HFFc6 (cell line): ENCODE measurements at regions not wholly inside any gene's neighbourhood (a gene's known extent, or its start where the extent isn't known, plus 50 kb on each side); places are given as distances from the start of the nearest gene placed in this dataset.

ENCODE experiments used
- DNase-seq: peaks from one replicate; pipeline ENCODE4 v3.0.0-alpha.2; 2018
- H3K27ac Mint-ChIP-seq: 2 replicates; pipeline ENCODE4 v1.8.0; 2020; ENCODE audit warnings: mild to moderate bottlenecking, mixed read lengths
- H3K27me3 Mint-ChIP-seq: 2 replicates; pipeline ENCODE4 v1.8.0; 2021; ENCODE audit warnings: mild to moderate bottlenecking, moderate library complexity, mixed read lengths; ENCODE audit not compliant: insufficient read depth
- H3K36me3 Mint-ChIP-seq: 2 replicates; pipeline ENCODE4 v1.8.0; 2021; ENCODE audit warnings: low read depth, mixed read lengths
- H3K4me1 Mint-ChIP-seq: 2 replicates; pipeline ENCODE4 v1.8.0; 2020; ENCODE audit warnings: low read depth, mixed read lengths
- H3K4me3 Mint-ChIP-seq: 2 replicates; pipeline ENCODE4 v1.8.0; 2020; ENCODE audit warnings: mild to moderate bottlenecking, moderate library complexity, mixed read lengths
- H3K9me3 Mint-ChIP-seq: 2 replicates; pipeline ENCODE4 v1.8.0; 2020; ENCODE audit warnings: mild to moderate bottlenecking, mixed read lengths
- TF ChIP-seq, protein P1 (sequence below): fragments of 200-600 bp; sonication (generic); IDR thresholded peaks from 2 replicates; pipeline ENCODE4 v1.5.0; 2021; ENCODE audit warnings: antibody characterized with exemption, mild to moderate bottlenecking

DNA sequence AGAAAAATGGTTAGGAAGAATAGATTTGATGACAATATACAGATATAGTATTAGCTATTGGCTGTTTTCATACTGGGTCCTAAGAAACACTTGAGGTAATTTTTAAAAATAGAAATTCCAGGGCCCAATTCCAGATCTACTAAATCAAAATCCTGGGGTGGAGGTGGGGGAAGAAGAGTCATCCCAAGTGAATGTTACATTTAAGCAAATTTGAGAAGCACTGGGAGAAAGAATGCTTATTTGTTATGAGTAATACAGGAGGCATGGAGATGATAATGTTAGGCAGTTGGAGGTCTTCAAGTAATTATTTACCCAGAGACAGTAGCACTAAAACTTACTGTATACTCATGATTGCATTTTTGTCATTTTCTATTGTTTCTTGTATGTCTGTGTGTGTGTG lies 93.0 kb upstream of the DAB2 start:
- peaks cover 9% of the 10 kb centered on the region; the same call in 1 of the 2 replicates for H3K36me3 Mint-ChIP-seq
- peak; percentile 89 for DNase-seq
- H3K27me3 Mint-ChIP-seq: peaks cover 1% of the 10 kb centered on the region; the same call in 1 of the 2 replicates
- TF ChIP-seq, protein P1, sequence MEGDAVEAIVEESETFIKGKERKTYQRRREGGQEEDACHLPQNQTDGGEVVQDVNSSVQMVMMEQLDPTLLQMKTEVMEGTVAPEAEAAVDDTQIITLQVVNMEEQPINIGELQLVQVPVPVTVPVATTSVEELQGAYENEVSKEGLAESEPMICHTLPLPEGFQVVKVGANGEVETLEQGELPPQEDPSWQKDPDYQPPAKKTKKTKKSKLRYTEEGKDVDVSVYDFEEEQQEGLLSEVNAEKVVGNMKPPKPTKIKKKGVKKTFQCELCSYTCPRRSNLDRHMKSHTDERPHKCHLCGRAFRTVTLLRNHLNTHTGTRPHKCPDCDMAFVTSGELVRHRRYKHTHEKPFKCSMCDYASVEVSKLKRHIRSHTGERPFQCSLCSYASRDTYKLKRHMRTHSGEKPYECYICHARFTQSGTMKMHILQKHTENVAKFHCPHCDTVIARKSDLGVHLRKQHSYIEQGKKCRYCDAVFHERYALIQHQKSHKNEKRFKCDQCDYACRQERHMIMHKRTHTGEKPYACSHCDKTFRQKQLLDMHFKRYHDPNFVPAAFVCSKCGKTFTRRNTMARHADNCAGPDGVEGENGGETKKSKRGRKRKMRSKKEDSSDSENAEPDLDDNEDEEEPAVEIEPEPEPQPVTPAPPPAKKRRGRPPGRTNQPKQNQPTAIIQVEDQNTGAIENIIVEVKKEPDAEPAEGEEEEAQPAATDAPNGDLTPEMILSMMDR: no peak
- H3K4me1 Mint-ChIP-seq: peaks cover 86% of the 10 kb centered on the region
- H3K27ac Mint-ChIP-seq: peak overlapping the region; percentile 76
- peak overlapping the region; percentile 22 for H3K4me3 Mint-ChIP-seq
- H3K9me3 Mint-ChIP-seq: no peaks in the 10 kb centered on the region

DNA sequence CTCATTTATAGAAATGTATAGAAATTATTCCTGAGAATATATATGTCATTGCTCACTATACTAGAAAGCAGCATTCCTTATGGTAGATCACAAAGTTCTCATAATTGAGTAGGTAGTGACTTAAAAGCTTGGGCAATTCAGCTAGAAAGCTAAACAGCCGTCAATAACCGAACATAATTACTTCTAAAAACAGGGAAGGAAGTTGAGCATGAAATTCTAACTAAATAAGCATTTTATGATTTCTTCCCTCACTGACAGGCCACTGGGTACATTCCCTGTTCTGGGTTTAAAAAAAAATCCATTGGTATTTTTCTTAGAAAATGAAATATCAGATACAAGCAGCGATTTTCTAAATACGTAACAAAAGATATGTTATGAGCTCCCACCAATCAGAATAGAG lies 91.1 kb upstream of the DAB2 start:
- Mint-ChIP-seq H3K27ac (0 out of 2 replicates have a peak overlapping the region, but pooled peaks have one; percentile 36), H3K4me1 (peaks cover 87% of the 10 kb centered on the region), H3K27me3 (peaks cover 1% of the 10 kb centered on the region; the same call in 1 of the 2 replicates), H3K4me3 (no peak overlapping the region), H3K9me3 (no peaks in the 10 kb centered on the region), H3K36me3 (peaks cover 9% of the 10 kb centered on the region; the same call in 1 of the 2 replicates)
- no peak for DNase-seq
- TF ChIP-seq, protein P1: no peak

DNA sequence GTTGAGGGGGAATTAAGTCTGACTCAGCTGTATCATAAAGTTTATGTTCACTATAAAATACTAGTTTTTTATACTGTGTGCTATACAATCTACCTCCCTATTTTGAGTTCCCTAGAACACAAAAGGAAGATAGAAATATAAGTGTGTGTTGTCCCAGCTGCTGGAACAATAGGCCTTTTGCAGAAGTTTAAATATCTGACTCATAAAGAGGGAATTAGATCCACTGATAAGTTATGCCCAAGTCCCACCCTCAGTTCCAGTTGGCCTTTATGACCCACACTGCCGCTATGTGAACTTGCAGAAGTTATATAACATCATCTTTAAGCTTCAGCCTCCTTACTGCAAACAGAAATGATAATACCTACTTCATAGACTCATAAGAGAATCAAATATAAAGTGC lies 88.5 kb upstream of the DAB2 start:
- peak overlapping the region; percentile 28 for H3K27ac Mint-ChIP-seq
- peaks cover 74% of the 10 kb centered on the region for H3K4me1 Mint-ChIP-seq

DNA sequence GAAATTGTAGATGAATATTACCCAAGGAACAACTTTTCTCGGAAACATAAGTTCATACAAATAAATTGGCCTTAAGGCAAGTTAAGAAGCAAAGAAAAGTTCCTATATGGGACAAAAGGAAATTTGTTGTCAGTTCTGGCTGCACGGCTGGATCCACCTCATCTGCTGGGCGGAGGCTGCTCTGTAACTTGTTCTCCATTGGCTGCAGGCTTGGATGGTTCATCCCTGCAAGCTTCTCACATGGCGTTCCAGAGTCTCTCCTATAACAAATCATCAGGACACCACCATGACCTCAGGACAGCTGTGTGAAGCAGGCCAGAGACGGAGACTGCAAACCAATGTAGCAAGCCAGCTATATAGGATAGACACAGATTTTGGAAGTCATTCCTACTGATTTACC lies 81.4 kb upstream of the DAB2 start:
- H3K4me3 Mint-ChIP-seq: no peak overlapping the region
- TF ChIP-seq, protein P1: no peak
- no peak overlapping the region for H3K27ac Mint-ChIP-seq
- no peaks in the 10 kb centered on the region for H3K36me3 Mint-ChIP-seq
- peaks cover 6% of the 10 kb centered on the region; the same call in 1 of the 2 replicates for H3K27me3 Mint-ChIP-seq
- H3K4me1 Mint-ChIP-seq: peaks cover 53% of the 10 kb centered on the region
- no peak for DNase-seq
- no peaks in the 10 kb centered on the region for H3K9me3 Mint-ChIP-seq

More for the DNA sequence above, 88.5 kb upstream of the DAB2 start:
- peak; percentile 26 for DNase-seq
- Mint-ChIP-seq H3K36me3 (peaks cover 5% of the 10 kb centered on the region; the same call in 1 of the 2 replicates), H3K27me3 (peaks cover 1% of the 10 kb centered on the region; the same call in 1 of the 2 replicates), H3K9me3 (no peaks in the 10 kb centered on the region), H3K4me3 (peak overlapping the region; percentile 36; the same call in 1 of the 2 replicates)
- TF ChIP-seq, protein P1: no peak

DNA sequence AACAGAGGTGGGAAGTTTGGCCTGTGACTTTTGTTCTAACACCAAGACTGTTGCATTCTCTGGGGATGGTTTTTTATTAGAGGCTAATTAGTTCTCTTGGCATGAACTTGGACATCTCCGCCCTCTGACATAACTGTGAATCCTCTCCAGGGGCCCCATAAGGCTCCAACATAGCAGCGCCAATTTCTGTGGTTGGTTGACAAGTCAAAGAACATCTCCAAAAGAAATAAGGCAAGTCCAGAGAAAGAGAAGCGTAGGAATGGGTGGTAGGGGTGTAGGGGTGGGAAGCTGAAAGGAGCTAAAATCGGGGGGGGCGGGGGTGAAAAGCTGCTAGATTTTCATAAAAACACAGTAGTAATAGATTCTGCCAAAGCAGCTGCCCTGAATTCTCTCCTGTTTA lies 81.0 kb upstream of the DAB2 start:
- Mint-ChIP-seq H3K27ac (no peak overlapping the region), H3K27me3 (peaks cover 6% of the 10 kb centered on the region; the same call in 1 of the 2 replicates), H3K4me3 (no peak overlapping the region), H3K4me1 (peaks cover 53% of the 10 kb centered on the region), H3K36me3 (no peaks in the 10 kb centered on the region), H3K9me3 (no peaks in the 10 kb centered on the region)
- TF ChIP-seq, protein P1: no peak
- no peak for DNase-seq
